GM23338 (cell line): ENCODE measurements at regions not wholly inside any gene's neighbourhood (a gene's known extent, or its start where the extent isn't known, plus 50 kb on each side); places are given as distances from the start of the nearest gene placed in this dataset.
"Not testable (repeated sequence)": the region's sequence is repeated elsewhere in the genome, so short reads cannot be mapped to it uniquely, and the experiment has no call there.

ENCODE experiments used
- ATAC-seq: fragments of 200-7000 bp; cut with Tn5 transposase; 3 replicates; pipeline ENCODE4 v1.9.1; 2020
- DNase-seq: peaks from one replicate; pipeline ENCODE4 v3.0.0-alpha.2; 2015; ENCODE audit warnings: low spot score
- H2AFZ ChIP-seq: fragments of 200-600 bp; sonication (generic); 2 replicates; pipeline ENCODE4 v1.8.0; 2016; ENCODE audit warnings: antibody characterized with exemption, mild to moderate bottlenecking, moderate library complexity
- H3F3A ChIP-seq: fragments of 200-600 bp; sonication (generic); replicated peaks from 2 replicates; pipeline ENCODE4 v1.8.0; 2017; ENCODE audit warnings: antibody characterized with exemption, mixed run types, low read depth
- H3K27ac ChIP-seq: fragments of 200-600 bp; sonication (generic); 2 replicates; pipeline ENCODE4 v1.6.1; 2016; ENCODE audit warnings: low read depth
- H3K27me3 ChIP-seq: fragments of 200-600 bp; sonication (generic); 2 replicates; pipeline ENCODE4 v1.8.0; 2016; ENCODE audit warnings: mild to moderate bottlenecking, mixed run types, moderate library complexity; ENCODE audit not compliant: insufficient read depth
- H3K36me3 ChIP-seq: fragments of 200-600 bp; sonication (generic); 2 replicates; pipeline ENCODE4 v1.8.0; 2016; ENCODE audit warnings: mild to moderate bottlenecking; ENCODE audit not compliant: insufficient read depth
- H3K4me1 ChIP-seq: fragments of 200-600 bp; sonication (generic); 2 replicates; pipeline ENCODE4 v1.8.0; 2016; ENCODE audit warnings: mild to moderate bottlenecking, moderate library complexity; ENCODE audit not compliant: insufficient read depth
- H3K4me2 ChIP-seq: fragments of 200-600 bp; sonication (generic); 2 replicates; pipeline ENCODE4 v1.7.1; 2017; ENCODE audit warnings: mixed run types
- H3K4me3 ChIP-seq: fragments of 200-600 bp; sonication (generic); 2 replicates; pipeline ENCODE4 v1.6.1; 2016; ENCODE audit warnings: mixed run types
- H3K79me2 ChIP-seq: fragments of 200-600 bp; sonication (generic); replicated peaks from 2 replicates; pipeline ENCODE4 v1.8.0; 2017; ENCODE audit warnings: mild to moderate bottlenecking; ENCODE audit not compliant: insufficient read depth
- H3K9me2 ChIP-seq: fragments of 200-600 bp; sonication (generic); 2 replicates; pipeline ENCODE4 v1.8.0; 2017; ENCODE audit not compliant: insufficient read depth
- H4K20me1 ChIP-seq: fragments of 200-600 bp; sonication (generic); replicated peaks from 2 replicates; pipeline ENCODE4 v1.8.0; 2017; ENCODE audit warnings: mild to moderate bottlenecking; ENCODE audit not compliant: insufficient read depth
- H3K27ac Mint-ChIP-seq: 2 replicates; pipeline ENCODE4 v1.8.0; 2020; ENCODE audit warnings: inconsistent platforms, mild to moderate bottlenecking, moderate library complexity, mixed read lengths
- H3K27me3 Mint-ChIP-seq: 3 replicates; pipeline ENCODE4 v1.8.0; 2022; ENCODE audit warnings: low read depth, mild to moderate bottlenecking, moderate library complexity, mixed read lengths, inconsistent platforms; ENCODE audit not compliant: insufficient read depth, poor library complexity
- H3K36me3 Mint-ChIP-seq: 3 replicates; pipeline ENCODE4 v1.8.0; 2021; ENCODE audit warnings: low read depth, mild to moderate bottlenecking, inconsistent platforms, moderate library complexity, mixed read lengths
- H3K4me1 Mint-ChIP-seq: 3 replicates; pipeline ENCODE4 v1.8.0; 2020; ENCODE audit warnings: mild to moderate bottlenecking, inconsistent platforms, mixed read lengths
- H3K4me3 Mint-ChIP-seq: 3 replicates; pipeline ENCODE4 v1.8.0; 2021; ENCODE audit warnings: moderate library complexity, mild to moderate bottlenecking, inconsistent platforms, mixed read lengths
- H3K9me3 Mint-ChIP-seq: 3 replicates; pipeline ENCODE4 v1.8.0; 2020; ENCODE audit warnings: moderate library complexity, mild to moderate bottlenecking, inconsistent platforms, mixed read lengths

DNA sequence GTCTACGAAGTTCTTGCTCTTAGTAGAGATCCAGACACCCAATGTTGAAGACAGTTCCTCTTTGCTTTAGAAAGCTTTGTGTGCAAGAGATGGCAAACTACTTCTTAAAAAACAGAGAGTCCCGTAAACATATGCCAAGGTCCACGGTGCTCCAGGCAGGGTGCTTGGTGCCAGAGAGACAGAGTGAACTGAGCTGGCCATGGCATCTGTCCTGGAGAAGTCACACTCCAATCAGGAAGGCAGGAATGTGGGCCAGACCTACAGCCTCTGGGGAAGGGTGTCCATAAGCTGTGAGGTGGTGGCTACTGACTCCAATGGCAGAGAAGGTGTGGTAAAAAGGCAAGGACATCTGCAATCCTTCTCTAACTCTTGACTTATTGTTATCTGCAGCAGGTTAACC, 242.0 kb upstream of the PLGLB2 start:
- DNase-seq, H3K9me3 Mint-ChIP-seq, H3K36me3 Mint-ChIP-seq, H3K79me2 ChIP-seq, H3K4me1 Mint-ChIP-seq, H3K27ac ChIP-seq, H3K4me3 Mint-ChIP-seq, H3K36me3 ChIP-seq, H3K4me1 ChIP-seq, H2AFZ ChIP-seq, H3K27me3 Mint-ChIP-seq, H3K4me2 ChIP-seq, H3K27me3 ChIP-seq, H3K27ac Mint-ChIP-seq, ATAC-seq, H3F3A ChIP-seq, H3K9me2 ChIP-seq, H4K20me1 ChIP-seq, H3K4me3 ChIP-seq: not testable (repeated sequence)

DNA sequence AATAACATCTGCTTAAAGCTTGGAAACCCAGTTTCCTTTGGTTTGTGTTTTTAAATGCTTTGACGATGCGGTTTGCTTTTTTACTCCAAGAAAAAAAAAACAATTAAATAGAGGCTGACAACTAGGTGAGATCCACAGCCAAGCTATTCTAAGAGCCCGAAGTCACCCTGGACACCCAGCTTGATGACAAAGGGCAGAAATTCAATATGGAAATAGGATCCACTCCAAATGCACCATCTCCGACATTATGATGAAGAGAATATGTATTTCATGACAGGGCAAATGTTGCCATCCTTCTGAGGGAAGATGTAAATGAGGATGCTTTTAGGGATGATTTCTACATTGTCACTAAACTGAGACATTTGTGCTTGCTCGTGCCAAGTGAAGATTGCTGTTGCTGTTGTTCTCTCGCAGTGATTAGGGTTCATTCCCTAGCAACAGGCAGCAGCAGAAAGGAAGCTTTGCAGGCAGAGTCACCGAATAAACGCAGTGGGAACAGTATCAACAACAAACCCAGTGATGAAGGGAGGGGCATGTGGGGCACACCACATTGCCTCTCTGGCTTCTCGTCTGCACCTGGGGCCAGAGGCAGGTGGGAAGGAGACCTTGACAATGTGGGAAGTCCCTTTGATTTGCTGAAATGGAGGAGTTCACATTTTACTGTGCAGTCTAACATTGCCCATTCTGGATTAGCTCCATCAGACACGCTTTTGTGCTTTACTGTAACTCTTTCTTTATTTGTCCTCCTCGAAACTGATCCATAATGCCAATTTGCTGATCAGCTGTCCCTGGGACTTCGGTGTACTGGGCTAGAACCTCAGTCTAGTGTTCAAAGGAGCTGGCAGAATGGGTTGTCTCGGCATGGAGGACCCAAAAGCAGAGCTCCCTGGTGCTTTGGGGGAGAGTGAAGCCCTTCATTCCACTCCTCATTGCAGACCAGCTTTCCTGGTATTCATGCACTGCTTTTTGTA, 240.2 kb upstream of the PLGLB2 start:
- not testable (repeated sequence) for H3K27me3 ChIP-seq, H3K36me3 Mint-ChIP-seq, H2AFZ ChIP-seq, H3K36me3 ChIP-seq, H4K20me1 ChIP-seq, H3K27ac ChIP-seq, H3K9me3 Mint-ChIP-seq, H3F3A ChIP-seq, H3K9me2 ChIP-seq, H3K27me3 Mint-ChIP-seq, DNase-seq, H3K4me3 Mint-ChIP-seq, H3K79me2 ChIP-seq, H3K4me1 ChIP-seq, H3K4me2 ChIP-seq, H3K4me3 ChIP-seq, H3K4me1 Mint-ChIP-seq, H3K27ac Mint-ChIP-seq
- ATAC-seq = peak; percentile 31; the same call in 2 of the 3 replicates

DNA sequence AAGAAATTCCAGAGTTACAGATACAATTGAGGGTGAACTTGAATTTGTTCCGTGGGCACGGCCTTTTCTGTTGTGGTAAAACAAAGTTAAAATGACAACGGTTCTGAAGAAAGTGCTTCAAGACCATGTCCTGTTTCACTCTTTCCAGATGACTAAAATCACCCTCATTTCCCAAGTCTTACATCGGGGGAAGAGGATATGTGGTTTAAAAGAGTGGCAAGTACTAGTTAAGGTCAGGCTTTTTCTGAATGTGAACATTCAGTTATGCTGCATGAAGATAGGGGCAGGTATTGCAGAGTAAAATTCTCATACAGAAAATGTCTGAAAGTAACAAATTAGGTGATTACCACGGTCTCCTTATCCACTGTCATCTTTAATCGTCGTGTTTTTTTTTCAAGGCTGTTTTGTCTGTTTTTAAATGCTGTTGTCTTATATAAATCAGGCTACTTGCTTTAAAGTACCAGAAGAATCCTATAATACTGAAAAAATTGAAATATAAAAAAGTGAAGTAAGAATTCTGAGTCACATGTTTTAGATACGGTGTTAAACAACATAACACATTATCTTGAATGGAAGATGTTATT, 236.6 kb upstream of the PLGLB2 start:
- not testable (repeated sequence) for H3K4me2 ChIP-seq, H3K4me1 ChIP-seq, H3K36me3 ChIP-seq, H3K9me2 ChIP-seq, H3K27me3 ChIP-seq, DNase-seq, H3K79me2 ChIP-seq, H2AFZ ChIP-seq, H3K27ac ChIP-seq, ATAC-seq, H3F3A ChIP-seq, H4K20me1 ChIP-seq, H3K4me3 ChIP-seq, H3K36me3 Mint-ChIP-seq, H3K9me3 Mint-ChIP-seq, H3K27ac Mint-ChIP-seq, H3K4me3 Mint-ChIP-seq, H3K4me1 Mint-ChIP-seq, H3K27me3 Mint-ChIP-seq

DNA sequence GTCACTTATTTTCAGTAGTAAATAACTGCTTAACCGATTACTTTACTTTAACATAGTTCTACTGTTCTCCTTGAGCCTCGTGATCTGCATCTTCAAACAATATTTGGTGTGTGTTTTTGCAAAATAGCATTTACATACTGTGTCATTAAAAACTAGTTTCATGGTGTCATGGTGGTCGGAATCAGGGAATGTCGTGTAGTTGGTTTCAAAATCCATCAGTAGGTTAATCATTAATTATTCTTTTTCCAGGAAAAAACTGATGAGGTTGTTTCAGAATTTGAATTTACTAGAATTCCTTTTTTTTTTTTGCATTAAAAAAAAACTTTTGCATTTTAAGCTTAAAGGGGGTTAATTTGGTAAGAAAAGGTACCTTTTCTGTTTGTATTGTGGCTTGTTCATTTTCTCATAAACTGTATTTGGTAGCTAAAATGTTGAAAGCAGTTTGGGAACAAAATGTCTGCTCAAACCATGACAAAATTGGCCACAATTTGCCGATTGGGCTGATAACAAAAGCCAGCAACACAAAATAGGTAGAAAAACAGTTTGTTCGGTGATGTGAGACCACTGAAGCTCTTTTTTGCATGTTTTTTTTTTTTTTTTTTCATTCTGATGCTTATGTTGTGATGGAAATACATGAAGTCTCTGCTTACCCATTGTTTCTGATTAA, 234.9 kb upstream of the PLGLB2 start:
- not testable (repeated sequence) for H3K4me1 ChIP-seq, H3K4me1 Mint-ChIP-seq, H3F3A ChIP-seq, H3K36me3 ChIP-seq, H3K27me3 ChIP-seq, H3K9me3 Mint-ChIP-seq, H3K27ac ChIP-seq, H3K27ac Mint-ChIP-seq, DNase-seq, ATAC-seq, H3K36me3 Mint-ChIP-seq, H3K4me3 ChIP-seq, H3K27me3 Mint-ChIP-seq, H2AFZ ChIP-seq, H3K4me3 Mint-ChIP-seq, H3K9me2 ChIP-seq, H3K79me2 ChIP-seq, H3K4me2 ChIP-seq, H4K20me1 ChIP-seq

DNA sequence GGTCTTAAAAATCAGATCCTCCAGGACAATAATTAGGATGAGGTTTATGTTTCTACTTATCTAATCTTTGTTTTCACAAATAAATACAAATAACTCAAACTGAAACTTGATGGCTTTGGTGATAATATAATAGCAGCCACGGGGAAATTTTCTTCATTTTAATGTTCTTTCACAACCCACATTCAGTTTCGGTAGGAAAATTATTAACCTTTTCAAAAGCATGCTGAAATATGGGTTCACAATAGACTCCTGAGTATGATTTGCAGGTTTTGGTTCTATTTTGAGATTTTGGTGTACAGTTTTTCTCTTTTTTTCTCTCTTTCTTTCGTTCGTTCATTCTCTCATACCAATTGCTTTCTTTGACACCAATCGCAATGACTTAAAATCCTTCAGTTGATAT, 233.9 kb upstream of the PLGLB2 start:
- not testable (repeated sequence) for DNase-seq, H3K27me3 ChIP-seq, H3K4me3 ChIP-seq, H3K27ac Mint-ChIP-seq, H3K4me3 Mint-ChIP-seq, H3K9me3 Mint-ChIP-seq, H3K4me1 ChIP-seq, H2AFZ ChIP-seq, H3K9me2 ChIP-seq, H3F3A ChIP-seq, H3K4me2 ChIP-seq, H4K20me1 ChIP-seq, H3K36me3 ChIP-seq, H3K79me2 ChIP-seq, ATAC-seq, H3K27me3 Mint-ChIP-seq, H3K27ac ChIP-seq, H3K36me3 Mint-ChIP-seq, H3K4me1 Mint-ChIP-seq

DNA sequence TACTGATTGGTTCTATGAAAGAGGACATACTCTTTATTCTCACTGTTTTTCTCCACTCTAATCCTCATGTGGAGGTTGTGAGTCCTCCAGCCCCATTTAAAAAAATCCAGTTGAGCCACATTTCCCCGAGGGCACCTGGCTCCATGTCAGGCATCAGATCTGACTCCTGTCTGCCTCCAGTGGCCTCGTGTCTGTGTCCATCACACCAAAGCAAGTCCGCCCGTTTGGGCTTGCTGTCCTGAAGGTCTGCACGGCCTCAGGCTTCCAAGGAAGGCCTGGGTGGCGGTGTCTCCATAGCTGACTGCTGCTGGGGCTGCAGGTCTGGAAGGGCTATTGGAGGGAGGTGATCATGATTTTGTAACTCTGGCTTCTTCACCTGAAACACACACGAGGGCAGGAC, 233.4 kb upstream of the PLGLB2 start:
- H3K4me1 ChIP-seq, H3K4me3 ChIP-seq, H3K27ac Mint-ChIP-seq, H3K4me3 Mint-ChIP-seq, H3K27ac ChIP-seq, H3K36me3 Mint-ChIP-seq, H3K4me2 ChIP-seq, H3K27me3 ChIP-seq, H3K9me3 Mint-ChIP-seq, H3K36me3 ChIP-seq, H4K20me1 ChIP-seq, H3K4me1 Mint-ChIP-seq, DNase-seq, H3K79me2 ChIP-seq, H3F3A ChIP-seq, H2AFZ ChIP-seq, H3K27me3 Mint-ChIP-seq, H3K9me2 ChIP-seq: not testable (repeated sequence)
- ATAC-seq = peak; percentile 60
